ENCODE measurements at regions not wholly inside any gene's neighbourhood (a gene's known extent, or its start where the extent isn't known, plus 50 kb on each side); places are given as distances from the start of the nearest gene placed in this dataset.
"Not testable (repeated sequence)": the region's sequence is repeated elsewhere in the genome, so short reads cannot be mapped to it uniquely, and the experiment has no call there.

DNA sequence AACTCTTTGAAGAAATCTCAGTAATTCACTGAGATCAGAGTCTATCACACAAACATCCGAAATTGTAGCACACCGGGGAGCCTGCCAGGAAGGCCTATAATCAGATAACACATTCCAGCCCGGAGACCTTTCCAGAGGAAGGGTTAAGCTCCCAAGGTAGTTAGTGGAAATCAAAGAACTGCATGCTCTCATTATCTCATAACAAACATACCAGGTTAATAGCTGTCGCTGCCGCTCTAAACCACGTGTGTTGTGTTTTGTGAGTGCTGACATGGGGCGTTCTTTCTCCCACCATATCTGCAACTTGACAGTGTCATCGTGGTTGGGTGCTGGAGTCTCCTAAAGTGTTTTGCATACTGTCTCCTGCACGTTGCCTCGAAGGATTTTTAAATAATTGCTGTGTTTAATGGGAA, 120.7 kb upstream of the CARD11 start:
- DNase-seq, result no peak

DNA sequence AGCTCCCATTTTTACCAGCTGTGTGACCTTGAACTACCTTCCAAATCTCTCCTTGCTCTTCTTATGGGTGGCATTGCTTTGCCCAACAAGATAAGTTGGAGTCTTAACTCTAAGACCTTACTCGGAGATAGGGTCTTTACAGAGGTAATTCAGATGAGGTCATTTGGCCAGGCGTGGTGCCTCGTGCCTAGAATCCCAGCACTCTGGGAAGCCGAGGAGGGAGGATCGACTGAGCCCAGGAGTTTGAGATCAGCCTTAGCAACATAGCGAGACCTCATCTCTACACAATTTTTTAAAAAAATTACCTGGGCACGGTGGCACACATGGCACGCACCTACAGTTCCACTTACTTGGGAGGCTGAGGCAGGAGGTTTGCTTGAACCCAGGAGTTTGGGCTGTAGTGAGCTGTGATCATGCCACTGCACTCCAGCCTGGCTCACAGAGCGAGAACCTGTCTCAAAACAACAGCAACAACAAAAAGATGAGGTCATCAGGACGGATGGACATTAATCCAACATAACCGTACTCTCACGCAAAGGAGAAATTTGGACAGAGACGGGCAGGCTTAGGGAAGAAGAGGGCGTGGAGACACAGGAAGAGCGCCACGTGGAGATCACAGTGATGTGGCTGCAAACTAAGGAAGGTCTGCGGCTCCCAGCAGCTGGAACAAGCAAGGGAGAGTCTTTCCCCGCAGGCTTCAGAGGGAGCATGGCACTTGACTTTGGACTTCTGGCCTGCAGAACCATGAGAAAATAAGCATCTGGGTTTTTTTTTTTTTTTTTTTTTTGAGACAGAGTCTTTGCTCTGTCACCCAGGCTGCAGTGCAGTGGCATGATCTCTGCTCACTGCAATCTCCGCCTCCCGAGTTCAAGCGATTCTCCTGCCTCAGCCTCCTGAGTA, 122.3 kb upstream of the CARD11 start:
- no peak for DNase-seq

DNA sequence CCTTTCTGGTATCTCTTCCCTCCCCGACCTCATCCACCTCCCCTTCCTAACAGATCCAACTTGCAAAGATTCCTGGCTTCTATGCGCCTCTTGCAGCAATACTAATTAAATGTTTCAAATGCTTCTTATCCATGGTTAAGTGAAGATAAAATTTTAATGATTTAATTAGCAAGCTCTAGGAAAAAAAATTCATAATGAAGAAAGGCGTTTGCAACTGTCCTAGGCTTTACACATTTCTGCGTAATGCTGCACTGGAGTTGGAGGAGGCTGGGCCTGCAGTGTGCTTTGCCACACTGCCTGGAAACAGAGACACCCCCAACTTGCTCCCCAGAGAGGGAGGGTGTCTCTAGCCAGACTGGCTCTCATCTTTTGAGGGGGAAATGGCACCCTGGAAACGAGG, 123.9 kb upstream of the CARD11 start:
- DNase-seq, result no peak

DNA sequence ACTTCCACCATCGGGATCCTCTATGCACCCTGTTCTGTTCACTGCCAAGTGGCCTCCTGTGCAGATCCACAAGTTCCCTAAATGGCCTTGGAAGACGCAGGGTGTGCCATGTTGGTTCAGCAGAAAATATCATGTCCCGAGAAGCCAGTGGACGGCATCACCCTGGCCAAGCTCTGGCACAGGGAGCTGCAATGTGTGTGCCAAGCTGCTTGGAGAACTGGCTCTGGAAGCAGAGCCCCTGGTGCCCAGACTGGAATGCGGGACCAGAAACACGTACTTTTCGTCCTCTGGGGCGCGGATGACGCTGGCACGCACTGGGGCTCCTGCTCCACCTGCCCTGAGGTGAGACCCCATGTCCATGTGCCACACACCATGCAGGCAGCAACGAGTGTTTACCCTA, 124.7 kb upstream of the CARD11 start:
- no peak for DNase-seq

DNA sequence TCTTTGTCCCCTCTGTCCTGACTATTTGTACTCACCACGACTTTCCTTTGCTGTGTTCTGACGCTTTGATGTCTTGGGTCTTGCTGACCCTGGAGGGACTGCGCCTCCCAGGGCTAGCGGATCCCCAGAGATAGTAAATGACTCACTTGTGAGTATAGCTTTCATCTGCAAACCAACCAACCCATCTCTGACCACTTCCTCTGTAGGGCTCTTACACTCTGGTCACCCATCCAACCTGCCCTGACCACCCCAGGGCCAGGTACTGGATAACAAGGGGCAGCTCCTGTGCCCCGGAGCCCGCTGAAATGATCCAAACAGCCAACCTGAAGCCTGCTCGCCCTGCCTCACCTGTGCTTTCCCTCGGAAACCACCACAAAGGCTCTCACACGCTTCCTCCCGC, 125.2 kb upstream of the CARD11 start:
- no peak for DNase-seq

DNA sequence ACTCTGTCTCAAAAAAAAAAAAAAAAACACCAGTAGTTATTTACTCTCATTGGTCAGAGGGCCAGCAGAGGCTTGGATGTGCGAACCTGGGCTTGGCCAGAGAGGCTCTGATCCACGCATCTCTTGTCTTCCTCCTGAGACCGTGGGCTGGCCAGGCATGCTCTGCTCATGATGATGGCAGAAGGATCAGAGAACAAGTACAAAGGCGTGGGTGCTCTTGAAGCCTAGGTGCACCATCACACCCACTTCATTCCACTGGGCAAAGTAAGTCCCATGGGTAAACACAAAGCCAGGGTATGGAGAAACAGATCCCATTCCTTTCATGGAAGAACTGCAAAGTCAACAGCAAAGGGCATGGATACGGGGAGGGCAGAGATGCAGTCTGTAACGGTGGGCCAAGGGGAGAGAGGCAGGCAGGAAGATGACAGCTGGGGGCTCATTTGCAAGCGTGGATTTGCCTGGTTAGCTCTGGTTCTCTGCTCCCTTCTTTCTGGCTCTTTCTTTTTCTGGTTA, 128.2 kb upstream of the SDK1 start:
- no peak for DNase-seq

DNA sequence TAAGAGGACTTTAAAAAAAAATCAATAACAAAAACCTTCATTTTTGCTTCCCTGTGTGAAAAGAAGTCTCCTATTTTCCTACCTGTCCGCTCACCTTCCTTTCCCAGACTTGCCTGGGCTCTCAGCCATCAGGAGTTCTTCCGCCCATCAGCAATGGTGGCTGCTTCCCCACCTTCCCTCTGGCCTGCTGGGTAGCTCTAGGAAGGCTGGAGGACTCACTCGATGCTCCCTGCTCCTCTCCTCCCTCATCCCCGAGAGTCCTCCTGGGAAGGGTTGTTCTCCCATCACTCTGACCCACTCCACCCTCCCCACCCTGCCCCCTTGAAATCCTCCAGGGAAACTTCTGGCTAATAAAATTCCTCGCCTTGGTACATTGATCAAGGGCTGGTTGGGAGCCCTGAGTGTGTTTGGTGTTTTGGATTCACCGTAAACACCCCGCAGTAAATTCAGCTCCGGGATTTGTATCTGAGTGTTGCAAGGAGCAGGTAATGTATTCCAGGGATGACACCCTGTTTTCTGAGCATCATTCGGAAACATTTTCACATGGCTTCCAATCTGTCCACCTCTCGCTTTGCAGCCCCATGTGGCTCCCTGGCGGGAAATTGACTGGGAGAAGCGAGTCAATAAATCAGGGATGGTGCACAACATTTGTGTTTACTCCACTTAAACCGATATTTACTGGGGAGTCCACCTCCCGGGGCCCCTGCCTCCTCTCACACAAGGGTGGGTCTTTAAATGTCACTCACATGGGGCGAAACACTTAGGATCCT, 126.4 kb upstream of the SDK1 start:
- no peak for DNase-seq

DNA sequence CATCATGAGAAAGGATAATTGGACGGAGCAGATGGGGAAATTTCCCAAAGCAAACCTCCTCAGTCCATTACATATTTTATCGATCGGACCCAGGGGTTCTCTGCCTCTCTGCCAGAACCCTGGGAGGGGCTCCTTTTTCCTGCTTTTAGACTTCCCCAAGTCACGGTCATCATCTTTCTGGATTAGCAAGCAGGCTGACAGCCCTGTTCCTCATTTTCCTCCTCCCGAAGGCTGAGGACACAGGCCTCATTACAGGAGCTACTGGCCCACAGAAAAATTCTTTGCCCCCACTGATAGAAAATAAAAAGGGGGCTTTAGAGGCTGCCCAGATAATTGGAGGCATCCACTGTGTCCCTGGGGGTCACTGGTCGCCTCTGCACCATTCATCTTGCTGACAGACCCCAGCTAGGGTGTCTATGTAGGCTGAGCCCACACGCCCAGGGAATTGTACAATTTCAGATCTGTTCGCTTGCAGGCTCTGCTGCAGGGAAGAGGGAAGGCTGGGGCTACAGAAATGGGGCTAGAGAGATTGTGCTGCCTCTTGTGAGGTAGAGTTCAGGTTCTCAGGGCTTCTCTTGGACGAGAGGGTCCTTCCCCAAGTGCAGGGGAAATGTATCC, 125.7 kb upstream of the SDK1 start:
- no peak for DNase-seq

DNA sequence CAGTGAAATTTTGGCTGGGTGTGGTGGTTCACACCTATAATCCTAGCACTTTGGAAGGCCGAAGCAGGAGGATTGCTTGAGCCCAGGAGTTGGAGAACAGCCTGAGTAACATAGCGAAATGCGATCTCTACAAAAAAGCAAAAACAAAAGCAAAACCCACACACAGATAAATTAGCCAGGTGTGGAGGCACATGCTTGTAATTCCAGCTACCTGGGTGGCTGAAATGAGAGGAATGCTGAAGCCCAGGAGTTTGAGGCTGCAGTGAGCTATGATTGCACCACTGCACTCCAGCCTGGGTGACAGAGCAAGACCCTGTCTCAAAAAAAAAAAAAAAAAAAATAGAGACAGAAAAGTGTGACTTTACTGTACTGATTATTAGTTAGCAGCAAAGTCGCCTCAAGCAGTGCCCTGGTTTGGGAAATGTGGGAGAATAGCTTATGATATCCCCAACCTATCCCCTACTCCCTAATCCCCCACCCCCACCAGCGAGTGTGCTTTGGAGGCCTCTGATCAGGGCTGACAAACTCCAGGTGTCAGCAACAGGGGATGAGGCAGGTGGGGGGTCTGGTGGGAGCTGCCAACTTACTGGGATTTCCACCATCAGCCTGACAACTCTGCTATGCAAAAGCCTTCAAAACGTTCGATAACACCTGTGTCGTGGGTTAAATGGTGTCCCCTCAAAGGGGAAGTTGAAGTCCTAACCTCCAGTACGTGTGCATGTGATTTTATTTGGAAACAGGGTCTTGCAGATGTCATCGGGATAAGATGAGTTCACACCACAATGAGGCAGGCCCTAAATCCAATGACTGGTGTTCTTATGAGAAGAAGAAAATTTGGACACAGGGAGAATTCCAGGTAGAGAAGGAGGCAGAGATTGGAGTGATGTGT, 124.7 kb upstream of the SDK1 start:
- no peak for DNase-seq

DNA sequence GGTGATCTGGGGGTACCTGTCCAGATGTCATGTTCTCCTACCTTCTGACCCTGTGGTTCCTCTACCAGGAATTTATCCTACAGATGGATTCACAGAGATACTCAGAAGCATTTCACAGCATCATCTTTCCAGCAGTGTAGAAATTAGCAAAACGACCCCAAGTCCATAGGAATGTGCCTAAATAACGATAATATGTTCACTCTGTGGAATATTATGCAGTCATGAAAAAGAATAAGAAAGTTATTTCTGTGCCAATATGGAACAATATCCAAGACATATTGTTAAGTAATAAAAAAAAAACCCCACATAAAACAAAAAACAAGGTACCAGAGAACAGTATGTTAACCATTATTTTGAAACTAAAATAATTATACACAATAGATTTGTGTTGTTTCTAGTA, 123.8 kb upstream of the SDK1 start:
- no peak for DNase-seq

DNA sequence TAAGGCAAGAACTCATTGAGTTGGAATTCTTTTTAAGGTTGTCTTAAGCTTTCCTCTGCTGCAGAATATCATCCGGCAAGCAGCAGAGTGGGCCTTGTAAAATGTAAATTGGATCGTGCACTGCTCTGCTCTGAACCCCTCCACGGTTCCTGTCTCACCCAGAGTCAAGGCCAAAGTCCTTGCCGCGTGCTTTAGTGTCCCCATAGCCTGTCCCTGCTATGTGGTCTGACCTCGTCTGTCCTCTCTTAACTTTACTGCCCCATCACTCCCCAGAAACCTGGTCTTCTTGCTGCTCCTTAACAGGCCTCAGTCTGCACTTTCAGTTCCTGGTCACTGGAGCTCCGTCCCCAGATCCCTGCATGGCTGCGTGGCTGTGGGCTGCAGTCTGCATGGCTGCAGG, 121.6 kb upstream of the SDK1 start:
- no peak for DNase-seq

DNA sequence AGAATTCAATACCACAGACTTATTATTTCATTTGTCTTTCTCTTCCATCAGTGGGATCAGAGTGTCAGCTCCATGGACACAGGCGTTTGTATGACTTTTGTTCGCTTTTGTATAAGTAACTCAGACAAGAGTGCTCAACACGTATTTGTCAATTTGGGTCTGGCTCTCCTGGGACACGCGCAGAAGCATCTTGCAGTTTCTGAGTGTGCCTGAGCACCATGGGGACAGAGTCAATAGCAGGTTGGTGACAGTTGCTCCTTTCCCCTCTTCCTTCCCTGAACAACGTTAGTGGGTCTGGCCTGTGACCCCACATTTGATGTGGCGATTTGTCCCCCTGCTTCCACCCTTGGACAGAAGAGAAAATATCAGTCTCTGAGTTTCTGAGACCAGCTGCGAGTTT, 120.4 kb upstream of the SDK1 start:
- no peak for DNase-seq

DNA sequence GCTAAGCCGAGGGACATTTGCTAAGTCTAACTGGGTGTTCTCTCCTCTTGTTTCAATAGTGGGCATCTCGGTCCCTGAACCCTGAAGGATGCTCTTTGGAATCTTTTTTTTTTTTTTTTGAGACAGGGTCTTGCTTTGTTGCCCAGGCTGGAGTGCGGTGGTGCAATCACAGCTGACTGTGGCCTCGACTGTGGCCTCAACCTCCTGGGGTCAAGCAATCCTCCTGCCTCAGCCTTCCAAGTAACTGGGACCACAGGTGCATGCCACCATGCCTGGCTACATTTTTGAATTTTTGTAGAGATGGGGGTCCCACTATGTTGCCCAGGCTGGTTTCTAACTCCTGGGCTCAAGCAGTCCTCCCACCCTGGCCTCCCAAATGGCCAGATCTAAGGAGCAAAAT, 119.0 kb upstream of the SDK1 start:
- not testable (repeated sequence) for DNase-seq

DNA sequence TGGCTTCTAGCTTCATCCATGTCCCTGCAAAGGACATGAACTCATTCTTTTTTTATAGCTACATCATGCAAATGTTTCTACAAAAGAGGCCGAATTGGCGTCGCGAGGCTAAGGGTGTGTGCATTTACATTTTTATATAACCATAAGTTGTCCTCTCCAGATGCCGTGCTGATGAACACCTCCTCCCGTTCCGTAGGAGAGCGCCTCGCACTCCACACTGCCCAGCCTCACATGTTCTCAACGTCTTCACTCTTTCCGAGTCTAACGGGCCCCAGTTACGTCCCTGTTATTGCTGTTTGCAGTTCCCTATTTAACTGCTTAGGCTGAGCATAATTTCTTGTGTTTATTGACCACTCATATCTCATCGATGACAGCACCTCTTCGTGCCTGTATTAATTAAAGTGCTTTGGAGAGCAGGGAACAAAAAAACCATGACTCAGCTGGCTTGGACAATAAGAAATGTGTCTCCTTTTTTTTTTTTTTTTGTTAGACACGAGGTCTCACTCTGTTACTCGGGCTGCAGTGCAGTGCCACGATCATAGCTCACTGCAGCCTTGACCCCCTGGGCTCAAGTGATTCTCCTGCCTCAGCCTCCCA, 113.5 kb upstream of the SDK1 start:
- no peak for DNase-seq

DNA sequence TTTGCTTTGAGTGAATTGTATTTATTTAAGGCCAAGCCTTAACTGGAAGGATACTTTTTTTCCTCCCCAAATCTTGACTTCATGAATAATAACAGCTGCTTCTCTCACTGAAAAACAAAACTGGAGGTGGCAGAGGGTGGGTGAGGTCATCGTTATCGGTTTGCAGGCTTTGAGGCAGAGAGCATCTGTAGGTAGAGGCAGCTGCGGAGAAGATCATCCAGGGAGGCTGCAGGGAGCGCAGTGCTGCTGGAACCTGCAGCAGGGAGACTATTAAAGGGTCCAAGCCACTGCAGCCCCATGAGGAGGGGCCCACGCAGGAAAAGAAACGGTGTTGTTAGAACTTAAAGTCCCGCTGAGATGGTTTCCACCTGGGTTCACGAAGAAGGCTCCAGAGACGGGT, 112.1 kb upstream of the SDK1 start:
- no peak for DNase-seq

DNA sequence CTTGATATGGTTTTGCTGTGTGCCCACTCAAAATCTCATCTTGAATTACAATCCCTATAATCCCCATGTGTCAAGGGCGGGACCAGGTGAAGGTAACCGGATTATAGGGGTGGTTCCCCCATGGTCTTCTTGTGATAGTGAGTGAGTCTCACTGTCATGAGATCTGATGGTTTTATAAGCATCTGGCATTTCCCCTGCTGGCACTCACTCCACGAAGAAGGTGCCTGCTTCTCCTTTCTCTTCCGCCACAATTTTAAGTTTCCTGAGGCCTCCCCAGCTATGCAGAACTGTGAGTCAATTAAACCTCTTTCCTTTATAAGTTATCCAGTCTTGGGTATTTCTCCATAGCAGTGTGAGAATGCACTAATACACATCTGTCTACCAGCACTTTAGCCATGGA, 109.5 kb upstream of the SDK1 start:
- no peak for DNase-seq

DNA sequence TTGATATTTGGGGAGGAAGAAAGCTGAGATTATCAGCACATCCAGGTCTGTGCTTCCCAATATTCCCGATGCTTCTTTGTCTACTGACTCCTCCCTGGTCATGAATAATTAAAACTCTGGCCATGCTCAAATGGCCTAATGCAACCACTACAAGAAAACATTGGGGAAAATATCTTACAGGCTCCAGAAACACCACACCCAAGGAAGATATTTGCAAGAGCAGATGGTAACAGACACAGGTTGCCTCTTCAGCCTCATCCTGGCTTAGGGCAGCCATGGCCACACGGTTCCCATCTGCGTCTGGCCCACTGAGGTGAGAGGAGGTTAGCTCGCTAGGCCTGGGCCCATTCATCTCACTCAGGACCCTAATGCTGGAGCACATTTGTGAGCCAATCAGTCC, 108.4 kb upstream of the SDK1 start:
- DNase-seq, result no peak

DNA sequence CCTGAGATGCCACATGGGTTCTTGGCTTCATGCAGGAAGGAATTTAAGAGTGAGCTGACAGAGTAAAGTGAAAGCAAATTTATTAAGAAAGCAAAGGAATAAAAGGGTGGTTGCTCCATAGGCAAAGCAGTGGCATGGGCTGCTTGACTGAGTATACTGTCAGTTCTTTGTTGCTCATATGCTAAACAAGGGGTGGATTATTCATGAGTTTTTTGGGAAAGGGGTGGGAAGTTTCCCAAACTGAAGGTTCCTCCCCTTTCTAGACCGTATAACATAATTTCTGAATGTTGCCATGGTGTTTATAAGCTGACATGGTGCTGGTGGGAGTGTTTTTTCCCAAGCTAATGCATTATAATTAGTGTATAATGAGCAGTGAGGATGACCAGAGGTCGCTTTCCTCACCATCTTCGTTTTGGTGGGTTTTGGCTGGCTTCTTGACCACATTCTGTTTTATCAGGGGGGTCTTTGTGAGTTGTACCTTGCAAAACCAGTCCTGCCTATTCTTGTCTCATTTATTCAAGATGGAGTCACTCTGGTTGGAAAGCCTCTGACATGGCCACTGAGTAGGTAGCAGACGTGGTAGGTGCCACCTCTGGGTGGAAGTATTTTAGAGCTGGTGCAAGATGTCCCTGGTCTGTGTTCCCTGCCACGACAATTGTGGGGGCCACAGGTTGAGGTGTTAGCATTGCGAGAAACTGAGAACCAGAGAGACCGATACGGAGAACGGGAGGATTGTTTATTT, 107.5 kb upstream of the SDK1 start:
- DNase-seq, result no peak

DNA sequence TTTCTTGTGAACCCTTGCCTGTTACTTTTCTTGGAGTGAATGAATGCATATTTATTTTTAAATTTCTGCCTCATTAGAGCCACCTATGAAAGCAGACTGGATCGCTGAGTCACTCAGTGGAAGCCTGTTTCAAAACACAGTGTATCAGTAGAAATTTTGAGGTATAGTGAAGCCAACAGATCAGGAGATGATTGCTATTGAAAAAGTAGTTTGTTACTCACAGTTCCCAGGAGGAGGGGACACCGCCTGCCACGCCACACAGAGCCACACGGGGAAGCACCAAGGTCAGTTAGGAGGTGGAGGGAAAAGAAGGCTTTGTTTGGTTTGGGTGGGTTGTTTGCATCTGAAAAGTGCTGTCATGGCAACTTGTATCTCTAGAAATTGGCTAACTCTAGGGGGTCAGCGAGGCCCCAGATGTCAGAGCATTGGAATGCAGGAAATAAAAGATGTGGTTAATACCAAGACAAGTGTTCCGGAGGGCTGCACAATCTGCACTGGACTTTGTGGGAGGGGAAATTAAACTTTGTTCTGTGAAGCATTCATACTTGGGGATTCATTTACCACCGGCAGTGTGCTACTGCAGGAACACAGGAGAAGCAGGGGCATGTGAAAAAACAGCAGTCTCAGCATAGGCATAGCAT, 106.4 kb upstream of the SDK1 start:
- no peak for DNase-seq

DNA sequence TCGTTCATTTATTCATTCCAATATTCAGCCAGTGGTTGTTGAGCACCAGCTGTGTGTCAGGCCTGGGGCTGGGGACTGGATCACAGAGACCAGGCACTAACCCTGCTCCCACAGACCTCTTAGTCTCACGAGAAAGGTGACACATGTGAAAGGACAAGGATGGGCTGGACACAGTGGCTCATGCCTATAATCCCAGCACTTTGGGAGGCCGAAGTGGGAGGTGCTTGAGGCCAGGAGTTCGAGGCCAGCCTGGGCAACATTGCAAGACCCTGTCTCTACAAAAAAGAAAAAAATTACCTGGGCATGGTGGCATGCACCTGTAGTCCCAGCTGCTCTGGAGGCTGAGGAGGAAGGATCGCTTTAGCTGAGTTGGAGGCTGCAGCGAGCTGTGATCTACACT, 105.9 kb upstream of the SDK1 start:
- no peak for DNase-seq

Data from central memory CD4-positive, alpha-beta T cell (primary cell).